H1 (cell line): ENCODE measurements at regions not wholly inside any gene's neighbourhood (a gene's known extent, or its start where the extent isn't known, plus 50 kb on each side); places are given as distances from the start of the nearest gene placed in this dataset.

Experiments
- CEBPB ChIP-seq: IDR thresholded peaks from 2 replicates; pipeline ENCODE4 v1.6.1; 2012; ENCODE audit warnings: low read depth, low read length
- GABPA ChIP-seq: IDR thresholded peaks from 2 replicates; pipeline ENCODE4 v1.6.1; 2011; ENCODE audit warnings: mild to moderate bottlenecking, low read length, moderate library complexity, borderline replicate concordance; ENCODE audit not compliant: insufficient read depth
- NANOG ChIP-seq: IDR thresholded peaks from 2 replicates; pipeline ENCODE4 v1.6.1; 2011; ENCODE audit warnings: low read length, low read depth, mild to moderate bottlenecking, inconsistent platforms; ENCODE audit not compliant: insufficient read depth, poor library complexity, severe bottlenecking
- NRF1 ChIP-seq: IDR thresholded peaks from 2 replicates; pipeline ENCODE4 v1.6.1; 2011; ENCODE audit warnings: mild to moderate bottlenecking, low read depth, low read length, improper control_type of control experiment
- POLR2AphosphoS5 ChIP-seq: IDR thresholded peaks from 2 replicates; pipeline ENCODE4 v1.6.1; 2011; ENCODE audit warnings: low read depth, low read length
- TAF1 ChIP-seq: IDR thresholded peaks from 2 replicates; pipeline ENCODE4 v1.6.1; 2011; ENCODE audit warnings: mild to moderate bottlenecking, low read depth, low read length
- TCF12 ChIP-seq: IDR thresholded peaks from 2 replicates; pipeline ENCODE4 v1.6.1; 2011; ENCODE audit warnings: low read depth, mild to moderate bottlenecking, low read length

- no peak for TF ChIP-seq TCF12
- TF ChIP-seq CEBPB, result no peak
- TF ChIP-seq NANOG, result no peak
- no peak for TF ChIP-seq GABPA
- TF ChIP-seq POLR2AphosphoS5, result no peak
- TF ChIP-seq NRF1, result no peak
- TF ChIP-seq TAF1, result no peak
These were observed 306.6 kb upstream of the SOX5 start (continued) for GRCh38 chr12:24255920-24256665.
